GM12878 (cell line): ENCODE measurements at regions not wholly inside any gene's neighbourhood (a gene's known extent, or its start where the extent isn't known, plus 50 kb on each side); places are given as distances from the start of the nearest gene placed in this dataset.

Experiments
- ATAC-seq: fragments of 200-7000 bp; cut with Tn5 transposase; 3 replicates; pipeline ENCODE4 v1.9.1; 2020; ENCODE audit warnings: mild to moderate bottlenecking, moderate library complexity
- BruUV-seq: library from RNA; stranded (reverse); fragments of 400-500 nt; replicated peaks from 2 replicates; lab custom pipeline; 2021; lab: Mats Ljungman, UMichigan
- CTCF ChIA-PET: fragments of 300-600 bp; sonication (Branson Sonifier 250); formaldehyde crosslinking; extraction: SDS; loops from one replicate; lab custom pipeline; 2021; ENCODE audit warnings: inconsistent platforms; lab: Yijun Ruan, JAX
- POLR2A ChIA-PET: fragments of 350-600 bp; formaldehyde crosslinking; extraction: SDS; loops from one replicate; lab custom pipeline; 2021; ENCODE audit warnings: inconsistent platforms; lab: Charles Lee
- RAD21 ChIA-PET: fragments of 300-600 bp; sonication (Branson Sonifier 250); formaldehyde crosslinking; loops from one replicate; lab custom pipeline; 2023; ENCODE audit warnings: antibody characterized with exemption; ENCODE audit not compliant: unreplicated experiment; lab: Charles Lee
- SMC1A ChIA-PET: fragments of 300-600 bp; sonication (Branson Sonifier 250); formaldehyde crosslinking; loops from one replicate; lab custom pipeline; 2023; ENCODE audit not compliant: unreplicated experiment, uncharacterized antibody; lab: Charles Lee
- DNase-seq: peaks from one replicate; pipeline ENCODE4 v3.0.0-alpha.2; 2011; ENCODE audit warnings: low read depth, low spot score
- FAIRE-seq: peaks from 3 replicates; lab custom pipeline; 2011; peaks lifted over from hg19 to GRCh38; lab: Jason Lieb, UNC
- H2AFZ ChIP-seq: 2 replicates; pipeline ENCODE4 v1.6.0; 2011; ENCODE audit warnings: low read depth, low read length, control low read depth; ENCODE audit not compliant: control insufficient read depth
- H3K27ac ChIP-seq: 2 replicates; pipeline ENCODE4 v1.5.1; 2011; ENCODE audit warnings: control low read depth; ENCODE audit not compliant: control insufficient read depth, insufficient read depth
- H3K27me3 ChIP-seq, 2 experiments: replicated peaks in 1 of 2; 2 replicates each; pipeline versions ENCODE4 v1.6.0 to v1.6.1; 2011; ENCODE audit warnings: low read length in 1 of 2; ENCODE audit not compliant: control insufficient read depth in 2 of 2, insufficient read depth in 2 of 2
- H3K36me3 ChIP-seq, 2 experiments: 2 replicates each; pipeline ENCODE4 v1.5.1; 2011; ENCODE audit warnings: low read length in 1 of 2; ENCODE audit not compliant: control insufficient read depth in 2 of 2, insufficient read depth in 2 of 2
- H3K4me1 ChIP-seq: 2 replicates; pipeline ENCODE4 v1.6.1; 2011; ENCODE audit warnings: mild to moderate bottlenecking, low read length, moderate library complexity, mixed read lengths; ENCODE audit not compliant: control insufficient read depth, insufficient read depth
- H3K4me2 ChIP-seq: 2 replicates; pipeline ENCODE4 v1.6.0; 2011; ENCODE audit warnings: control low read depth; ENCODE audit not compliant: control insufficient read depth, insufficient read depth
- H3K4me3 ChIP-seq: fragments of 200-600 bp; sonication (generic); 2 replicates; pipeline ENCODE4 v1.5.1; 2016
- H3K79me2 ChIP-seq: 2 replicates; pipeline ENCODE4 v1.6.0; 2011; ENCODE audit warnings: low read length; ENCODE audit not compliant: control insufficient read depth, insufficient read depth
- H3K9ac ChIP-seq: 2 replicates; pipeline ENCODE4 v1.8.0; 2011; ENCODE audit warnings: low read length, control low read depth, mixed read lengths; ENCODE audit not compliant: control insufficient read depth, insufficient read depth
- H3K9me3 ChIP-seq: replicated peaks from 3 replicates; pipeline ENCODE4 v1.5.1; 2011; ENCODE audit warnings: mild to moderate bottlenecking, low read length; ENCODE audit not compliant: control insufficient read depth, insufficient read depth
- H4K20me1 ChIP-seq: 2 replicates; pipeline ENCODE4 v1.6.0; 2011; ENCODE audit not compliant: control insufficient read depth, insufficient read depth
- GATAD2B ChIP-seq: fragments of 450-650 bp; conservative IDR thresholded peaks from 2 replicates; pipeline ENCODE4 v1.6.1; 2017; ENCODE audit warnings: low read depth, mild to moderate bottlenecking, moderate library complexity
- HCFC1 ChIP-seq: fragments of 150-350 bp; IDR thresholded peaks from 2 replicates; pipeline ENCODE4 v1.6.1; 2014; ENCODE audit warnings: low read length
- MEF2A ChIP-seq: IDR thresholded peaks from 2 replicates; pipeline ENCODE4 v1.6.1; 2011; ENCODE audit warnings: low read depth, mild to moderate bottlenecking, low read length, moderate library complexity; ENCODE audit not compliant: insufficient read depth
- MEF2B ChIP-seq: fragments of 450-650 bp; IDR thresholded peaks from 2 replicates; pipeline ENCODE4 v1.6.1; 2018; ENCODE audit warnings: mild to moderate bottlenecking, moderate library complexity; ENCODE audit not compliant: partially characterized antibody, poor library complexity, severe bottlenecking
- MXI1 ChIP-seq: fragments of 150-350 bp; IDR thresholded peaks from 2 replicates; pipeline ENCODE4 v1.6.1; 2011; ENCODE audit warnings: low read depth, mild to moderate bottlenecking, inconsistent platforms, low read length, improper control_type of control experiment
- NFIC ChIP-seq: IDR thresholded peaks from 2 replicates; pipeline ENCODE4 v1.6.1; 2012; ENCODE audit warnings: low read depth, mild to moderate bottlenecking, inconsistent platforms, low read length, moderate library complexity
- NFXL1 ChIP-seq: fragments of 450-650 bp; IDR thresholded peaks from 2 replicates; pipeline ENCODE4 v1.6.1; 2017; ENCODE audit warnings: antibody characterized with exemption, mild to moderate bottlenecking, borderline replicate concordance
- POLR2AphosphoS2 ChIP-seq: IDR thresholded peaks from 2 replicates; pipeline ENCODE4 v1.6.1; 2011; ENCODE audit warnings: low read depth, mild to moderate bottlenecking, low read length, improper control_type of control experiment, moderate library complexity
- ZNF207 ChIP-seq: fragments of 450-650 bp; IDR thresholded peaks from 2 replicates; pipeline ENCODE4 v1.6.1; 2014; ENCODE audit warnings: antibody characterized with exemption, mild to moderate bottlenecking, borderline replicate concordance
- WGBS: methylation state at CpG from one replicate; pipeline ENCODE4 v1.1.6; 2016; ENCODE audit warnings: low lambda C conversion rate; ENCODE audit not compliant: insufficient replicate concordance, insufficient coverage; ENCODE audit errors: missing lambda C conversion rate; 5-methylcytosine and 5-hydroxymethylcytosine counted together
- in situ Hi-C: fragments of 300-500 bp; cut with MboI; formaldehyde crosslinking; loops from 9 replicates; pipeline ENCODE4 v1.14.3; 2018; ENCODE audit warnings: mixed read lengths
- intact Hi-C: fragments of 100-400 bp; cut with micrococcal nuclease; formaldehyde crosslinking; loops from one replicate; pipeline ENCODE4 v1.14.2; 2022; ENCODE audit not compliant: unreplicated experiment
- TF ChIP-seq, protein P1 (sequence below): fragments of 150-350 bp; IDR thresholded peaks from 2 replicates; pipeline ENCODE4 v1.6.1; 2014; ENCODE audit warnings: mild to moderate bottlenecking, low read depth, low read length
- TF ChIP-seq, protein P2 (sequence below): fragments of 450-650 bp; IDR thresholded peaks from 2 replicates; pipeline ENCODE4 v1.6.1; 2018; ENCODE audit warnings: mild to moderate bottlenecking, low read depth, moderate library complexity; ENCODE audit not compliant: partially characterized antibody
- TF ChIP-seq, protein P3 (sequence below): fragments of 450-650 bp; IDR thresholded peaks from 2 replicates; pipeline ENCODE4 v1.6.1; 2017; ENCODE audit warnings: mild to moderate bottlenecking, moderate library complexity
- TF ChIP-seq, protein P4 (sequence below): IDR thresholded peaks from 2 replicates; pipeline ENCODE4 v1.6.1; 2012; ENCODE audit warnings: mild to moderate bottlenecking, low read depth, low read length

DNA sequence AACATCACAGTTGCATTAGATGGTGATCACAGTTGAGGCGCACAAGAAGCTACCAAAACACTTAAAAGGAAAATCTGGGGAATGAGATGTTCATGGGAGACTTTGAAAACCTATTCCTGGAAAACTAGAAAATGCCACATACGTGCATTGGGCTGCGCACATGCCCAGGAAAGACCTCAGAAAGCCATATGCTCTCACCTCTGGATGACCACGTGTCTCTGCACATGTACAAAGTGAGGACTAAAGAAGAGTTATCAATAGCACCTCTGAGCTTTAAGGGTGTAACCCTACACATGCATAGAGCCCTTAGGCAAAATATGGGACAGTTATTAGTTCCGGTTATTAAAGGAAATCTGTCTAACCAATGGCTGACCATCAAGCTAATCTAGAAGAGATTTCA, 77.7 kb downstream of the CRPPA start:
- RAD21 ChIA-PET, result no interaction called here
- no TSS peak for BruUV-seq
- TF ChIP-seq NFXL1 (no peak), NFIC (no peak), MEF2B (no peak), MEF2A (no peak), MXI1 (no peak), GATAD2B (no peak), POLR2AphosphoS2 (no peak), ZNF207 (no peak), HCFC1 (no peak)
- TF ChIP-seq, protein P1, sequence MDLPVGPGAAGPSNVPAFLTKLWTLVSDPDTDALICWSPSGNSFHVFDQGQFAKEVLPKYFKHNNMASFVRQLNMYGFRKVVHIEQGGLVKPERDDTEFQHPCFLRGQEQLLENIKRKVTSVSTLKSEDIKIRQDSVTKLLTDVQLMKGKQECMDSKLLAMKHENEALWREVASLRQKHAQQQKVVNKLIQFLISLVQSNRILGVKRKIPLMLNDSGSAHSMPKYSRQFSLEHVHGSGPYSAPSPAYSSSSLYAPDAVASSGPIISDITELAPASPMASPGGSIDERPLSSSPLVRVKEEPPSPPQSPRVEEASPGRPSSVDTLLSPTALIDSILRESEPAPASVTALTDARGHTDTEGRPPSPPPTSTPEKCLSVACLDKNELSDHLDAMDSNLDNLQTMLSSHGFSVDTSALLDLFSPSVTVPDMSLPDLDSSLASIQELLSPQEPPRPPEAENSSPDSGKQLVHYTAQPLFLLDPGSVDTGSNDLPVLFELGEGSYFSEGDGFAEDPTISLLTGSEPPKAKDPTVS, result no peak
- TF ChIP-seq, protein P2, sequence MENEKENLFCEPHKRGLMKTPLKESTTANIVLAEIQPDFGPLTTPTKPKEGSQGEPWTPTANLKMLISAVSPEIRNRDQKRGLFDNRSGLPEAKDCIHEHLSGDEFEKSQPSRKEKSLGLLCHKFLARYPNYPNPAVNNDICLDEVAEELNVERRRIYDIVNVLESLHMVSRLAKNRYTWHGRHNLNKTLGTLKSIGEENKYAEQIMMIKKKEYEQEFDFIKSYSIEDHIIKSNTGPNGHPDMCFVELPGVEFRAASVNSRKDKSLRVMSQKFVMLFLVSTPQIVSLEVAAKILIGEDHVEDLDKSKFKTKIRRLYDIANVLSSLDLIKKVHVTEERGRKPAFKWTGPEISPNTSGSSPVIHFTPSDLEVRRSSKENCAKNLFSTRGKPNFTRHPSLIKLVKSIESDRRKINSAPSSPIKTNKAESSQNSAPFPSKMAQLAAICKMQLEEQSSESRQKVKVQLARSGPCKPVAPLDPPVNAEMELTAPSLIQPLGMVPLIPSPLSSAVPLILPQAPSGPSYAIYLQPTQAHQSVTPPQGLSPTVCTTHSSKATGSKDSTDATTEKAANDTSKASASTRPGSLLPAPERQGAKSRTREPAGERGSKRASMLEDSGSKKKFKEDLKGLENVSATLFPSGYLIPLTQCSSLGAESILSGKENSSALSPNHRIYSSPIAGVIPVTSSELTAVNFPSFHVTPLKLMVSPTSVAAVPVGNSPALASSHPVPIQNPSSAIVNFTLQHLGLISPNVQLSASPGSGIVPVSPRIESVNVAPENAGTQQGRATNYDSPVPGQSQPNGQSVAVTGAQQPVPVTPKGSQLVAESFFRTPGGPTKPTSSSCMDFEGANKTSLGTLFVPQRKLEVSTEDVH, result no peak
- TF ChIP-seq, protein P3, sequence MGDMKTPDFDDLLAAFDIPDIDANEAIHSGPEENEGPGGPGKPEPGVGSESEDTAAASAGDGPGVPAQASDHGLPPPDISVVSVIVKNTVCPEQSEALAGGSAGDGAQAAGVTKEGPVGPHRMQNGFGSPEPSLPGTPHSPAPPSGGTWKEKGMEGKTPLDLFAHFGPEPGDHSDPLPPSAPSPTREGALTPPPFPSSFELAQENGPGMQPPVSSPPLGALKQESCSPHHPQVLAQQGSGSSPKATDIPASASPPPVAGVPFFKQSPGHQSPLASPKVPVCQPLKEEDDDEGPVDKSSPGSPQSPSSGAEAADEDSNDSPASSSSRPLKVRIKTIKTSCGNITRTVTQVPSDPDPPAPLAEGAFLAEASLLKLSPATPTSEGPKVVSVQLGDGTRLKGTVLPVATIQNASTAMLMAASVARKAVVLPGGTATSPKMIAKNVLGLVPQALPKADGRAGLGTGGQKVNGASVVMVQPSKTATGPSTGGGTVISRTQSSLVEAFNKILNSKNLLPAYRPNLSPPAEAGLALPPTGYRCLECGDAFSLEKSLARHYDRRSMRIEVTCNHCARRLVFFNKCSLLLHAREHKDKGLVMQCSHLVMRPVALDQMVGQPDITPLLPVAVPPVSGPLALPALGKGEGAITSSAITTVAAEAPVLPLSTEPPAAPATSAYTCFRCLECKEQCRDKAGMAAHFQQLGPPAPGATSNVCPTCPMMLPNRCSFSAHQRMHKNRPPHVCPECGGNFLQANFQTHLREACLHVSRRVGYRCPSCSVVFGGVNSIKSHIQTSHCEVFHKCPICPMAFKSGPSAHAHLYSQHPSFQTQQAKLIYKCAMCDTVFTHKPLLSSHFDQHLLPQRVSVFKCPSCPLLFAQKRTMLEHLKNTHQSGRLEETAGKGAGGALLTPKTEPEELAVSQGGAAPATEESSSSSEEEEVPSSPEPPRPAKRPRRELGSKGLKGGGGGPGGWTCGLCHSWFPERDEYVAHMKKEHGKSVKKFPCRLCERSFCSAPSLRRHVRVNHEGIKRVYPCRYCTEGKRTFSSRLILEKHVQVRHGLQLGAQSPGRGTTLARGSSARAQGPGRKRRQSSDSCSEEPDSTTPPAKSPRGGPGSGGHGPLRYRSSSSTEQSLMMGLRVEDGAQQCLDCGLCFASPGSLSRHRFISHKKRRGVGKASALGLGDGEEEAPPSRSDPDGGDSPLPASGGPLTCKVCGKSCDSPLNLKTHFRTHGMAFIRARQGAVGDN, result no peak
- TF ChIP-seq, protein P4, sequence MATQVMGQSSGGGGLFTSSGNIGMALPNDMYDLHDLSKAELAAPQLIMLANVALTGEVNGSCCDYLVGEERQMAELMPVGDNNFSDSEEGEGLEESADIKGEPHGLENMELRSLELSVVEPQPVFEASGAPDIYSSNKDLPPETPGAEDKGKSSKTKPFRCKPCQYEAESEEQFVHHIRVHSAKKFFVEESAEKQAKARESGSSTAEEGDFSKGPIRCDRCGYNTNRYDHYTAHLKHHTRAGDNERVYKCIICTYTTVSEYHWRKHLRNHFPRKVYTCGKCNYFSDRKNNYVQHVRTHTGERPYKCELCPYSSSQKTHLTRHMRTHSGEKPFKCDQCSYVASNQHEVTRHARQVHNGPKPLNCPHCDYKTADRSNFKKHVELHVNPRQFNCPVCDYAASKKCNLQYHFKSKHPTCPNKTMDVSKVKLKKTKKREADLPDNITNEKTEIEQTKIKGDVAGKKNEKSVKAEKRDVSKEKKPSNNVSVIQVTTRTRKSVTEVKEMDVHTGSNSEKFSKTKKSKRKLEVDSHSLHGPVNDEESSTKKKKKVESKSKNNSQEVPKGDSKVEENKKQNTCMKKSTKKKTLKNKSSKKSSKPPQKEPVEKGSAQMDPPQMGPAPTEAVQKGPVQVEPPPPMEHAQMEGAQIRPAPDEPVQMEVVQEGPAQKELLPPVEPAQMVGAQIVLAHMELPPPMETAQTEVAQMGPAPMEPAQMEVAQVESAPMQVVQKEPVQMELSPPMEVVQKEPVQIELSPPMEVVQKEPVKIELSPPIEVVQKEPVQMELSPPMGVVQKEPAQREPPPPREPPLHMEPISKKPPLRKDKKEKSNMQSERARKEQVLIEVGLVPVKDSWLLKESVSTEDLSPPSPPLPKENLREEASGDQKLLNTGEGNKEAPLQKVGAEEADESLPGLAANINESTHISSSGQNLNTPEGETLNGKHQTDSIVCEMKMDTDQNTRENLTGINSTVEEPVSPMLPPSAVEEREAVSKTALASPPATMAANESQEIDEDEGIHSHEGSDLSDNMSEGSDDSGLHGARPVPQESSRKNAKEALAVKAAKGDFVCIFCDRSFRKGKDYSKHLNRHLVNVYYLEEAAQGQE, result no peak

More for the DNA sequence above, 77.7 kb downstream of the CRPPA start:
- intact Hi-C loops (no loop called here), in situ Hi-C loops (no loop called here)
- Histone ChIP-seq H3K4me1 (no peaks in the 10 kb centered on the region), H3K9ac (no peak overlapping the region), H2AFZ (no peak overlapping the region), H3K27ac (no peak overlapping the region), H4K20me1 (no peaks in the 10 kb centered on the region), H3K36me3 (no peaks in the 10 kb centered on the region), H3K9me3 (no peaks in the 10 kb centered on the region), H3K4me3 (no peak overlapping the region), H3K79me2 (no peaks in the 10 kb centered on the region), H3K27me3 (no peaks in the 10 kb centered on the region), H3K4me2 (no peak overlapping the region)
- FAIRE-seq (no peak), ATAC-seq (no peak), DNase-seq (no peak)
- CTCF ChIA-PET, result no interaction called here
- SMC1A ChIA-PET, result interaction anchor here (0.6 kb wide), 1 partner anchor 1890 kb away, joined by 3 read pairs; no protein-coding TSS in a partner anchor
- POLR2A ChIA-PET, result no interaction called here
- WGBS, result 42% methylated on average over 5 of the region's 5 CpGs
